Muscle of leg (tissue), 3 donors: ENCODE measurements at regions not wholly inside any gene's neighbourhood (a gene's known extent, or its start where the extent isn't known, plus 50 kb on each side); places are given as distances from the start of the nearest gene placed in this dataset.
"Not testable (repeated sequence)": the region's sequence is repeated elsewhere in the genome, so short reads cannot be mapped to it uniquely, and the experiment has no call there.

Experiments
- DNase-seq: peaks from one replicate; pipeline ENCODE4 v3.0.0; 2013
- H3K27ac ChIP-seq: one replicate; pipeline ENCODE4 v1.5.1; 2013; ENCODE audit warnings: mild to moderate bottlenecking, low read length, control low read depth
- H3K27me3 ChIP-seq: one replicate; pipeline ENCODE4 v1.6.1; 2013; ENCODE audit warnings: low read length; ENCODE audit not compliant: control insufficient read depth, insufficient read depth
- H3K36me3 ChIP-seq: one replicate; pipeline ENCODE4 v1.6.1; 2013; ENCODE audit warnings: low read length; ENCODE audit not compliant: control insufficient read depth, insufficient read depth
- H3K4me1 ChIP-seq: one replicate; pipeline ENCODE4 v1.6.1; 2013; ENCODE audit warnings: low read length; ENCODE audit not compliant: control insufficient read depth, insufficient read depth
- H3K4me3 ChIP-seq: one replicate; pipeline ENCODE4 v1.5.1; 2013; ENCODE audit warnings: low read length, control low read depth
- H3K9me3 ChIP-seq: replicated peaks from 2 replicates; pipeline ENCODE4 v1.6.1; 2013; ENCODE audit warnings: low read depth, low read length; ENCODE audit not compliant: control insufficient read depth
- WGBS: methylation state at CpG from one replicate; pipeline ENCODE4 v1.1.5; 2013; ENCODE audit warnings: missing lambda C conversion rate; ENCODE audit not compliant: insufficient coverage; 5-methylcytosine and 5-hydroxymethylcytosine counted together

- WGBS, result 64% methylated on average over 4 of the region's 5 CpGs
- Histone ChIP-seq H3K27ac (no peak overlapping the region), H3K27me3 (no peaks in the 10 kb centered on the region), H3K9me3 (no peaks in the 10 kb centered on the region), H3K36me3 (no peaks in the 10 kb centered on the region), H3K4me3 (no peak overlapping the region), H3K4me1 (no peaks in the 10 kb centered on the region)
- DNase-seq, result no peak
These were observed 810.7 kb upstream of the AUTS2 start for GRCh38 chr7:68787566-68787965.

- not testable (repeated sequence) for H3K4me3 ChIP-seq, H3K27me3 ChIP-seq, DNase-seq, H3K36me3 ChIP-seq, H3K4me1 ChIP-seq, H3K9me3 ChIP-seq, H3K27ac ChIP-seq
- WGBS, result no CpG with 5 or more reads among the region's 2 CpGs
These were observed 809.7 kb upstream of the AUTS2 start for GRCh38 chr7:68788529-68788928.

GRCh38 chr7:68789597-68789996, 808.7 kb upstream of the AUTS2 start:
- no peak overlapping the region for H3K4me3 ChIP-seq
- H3K36me3 ChIP-seq, result no peaks in the 10 kb centered on the region
- 24% methylated on average over 3 of the region's 4 CpGs for WGBS
- no peak for DNase-seq
- no peaks in the 10 kb centered on the region for H3K4me1 ChIP-seq
- no peak overlapping the region for H3K27ac ChIP-seq
- no peaks in the 10 kb centered on the region for H3K9me3 ChIP-seq
- no peaks in the 10 kb centered on the region for H3K27me3 ChIP-seq

GRCh38 chr7:68792351-68792750, 805.9 kb upstream of the AUTS2 start:
- WGBS, result 75% methylated on average over 2 of the region's 3 CpGs
- Histone ChIP-seq H3K27ac (no peak overlapping the region), H3K9me3 (no peaks in the 10 kb centered on the region), H3K4me3 (no peak overlapping the region), H3K4me1 (no peaks in the 10 kb centered on the region), H3K36me3 (no peaks in the 10 kb centered on the region), H3K27me3 (no peaks in the 10 kb centered on the region)
- DNase-seq, result no peak

GRCh38 chr7:68793513-68793912, 804.8 kb upstream of the AUTS2 start:
- Histone ChIP-seq H3K27ac (no peak overlapping the region), H3K9me3 (no peaks in the 10 kb centered on the region), H3K4me3 (no peak overlapping the region), H3K4me1 (no peaks in the 10 kb centered on the region), H3K36me3 (no peaks in the 10 kb centered on the region), H3K27me3 (no peaks in the 10 kb centered on the region)
- WGBS, result no CpG with 5 or more reads among the region's 1 CpG
- DNase-seq, result no peak

GRCh38 chr7:68800316-68800715, 798.0 kb upstream of the AUTS2 start:
- DNase-seq, result no peak
- peaks cover 5% of the 10 kb centered on the region for H3K4me1 ChIP-seq
- H3K4me3 ChIP-seq, result no peak overlapping the region
- no peaks in the 10 kb centered on the region for H3K27me3 ChIP-seq
- 47% methylated on average over 3 of the region's 4 CpGs for WGBS
- H3K36me3 ChIP-seq, result no peaks in the 10 kb centered on the region
- H3K27ac ChIP-seq, result no peak overlapping the region
- H3K9me3 ChIP-seq, result no peaks in the 10 kb centered on the region

GRCh38 chr7:68805159-68805558, 793.1 kb upstream of the AUTS2 start:
- DNase-seq, result no peak
- no peak overlapping the region for H3K4me3 ChIP-seq

GRCh38 chr7:68807666-68808065, 790.6 kb upstream of the AUTS2 start:
- Histone ChIP-seq H3K36me3 (no peaks in the 10 kb centered on the region), H3K9me3 (no peaks in the 10 kb centered on the region), H3K27ac (no peak overlapping the region), H3K4me1 (no peaks in the 10 kb centered on the region), H3K4me3 (no peak overlapping the region), H3K27me3 (no peaks in the 10 kb centered on the region)
- WGBS, result 33% methylated on average over 1 of the region's 2 CpGs
- peak; percentile 80 for DNase-seq

More at GRCh38 chr7:68805159-68805558, 793.1 kb upstream of the AUTS2 start:
- H3K4me1 ChIP-seq, result no peaks in the 10 kb centered on the region
- H3K9me3 ChIP-seq, result no peaks in the 10 kb centered on the region
- no peaks in the 10 kb centered on the region for H3K36me3 ChIP-seq
- H3K27ac ChIP-seq, result no peak overlapping the region
- 100% methylated on average over 2 of the region's 5 CpGs for WGBS
- no peaks in the 10 kb centered on the region for H3K27me3 ChIP-seq

GRCh38 chr7:68813551-68814080, 784.7 kb upstream of the AUTS2 start:
- DNase-seq, result no peak
- no peak overlapping the region for H3K4me3 ChIP-seq
- no peaks in the 10 kb centered on the region for H3K9me3 ChIP-seq
- 88% methylated on average over 4 of the region's 12 CpGs for WGBS
- no peaks in the 10 kb centered on the region for H3K36me3 ChIP-seq
- H3K27ac ChIP-seq, result no peak overlapping the region
- H3K4me1 ChIP-seq, result no peaks in the 10 kb centered on the region
- no peaks in the 10 kb centered on the region for H3K27me3 ChIP-seq

- Histone ChIP-seq H3K4me3 (no peak overlapping the region), H3K9me3 (no peaks in the 10 kb centered on the region), H3K36me3 (no peaks in the 10 kb centered on the region), H3K4me1 (no peaks in the 10 kb centered on the region), H3K27ac (no peak overlapping the region), H3K27me3 (no peaks in the 10 kb centered on the region)
- no peak for DNase-seq
- 88% methylated on average over 1 of the region's 2 CpGs for WGBS
These were observed 781.8 kb upstream of the AUTS2 start for GRCh38 chr7:68816491-68816890.

GRCh38 chr7:68820321-68820720, 778.0 kb upstream of the AUTS2 start:
- H3K27me3 ChIP-seq, result no peaks in the 10 kb centered on the region
- peaks cover 9% of the 10 kb centered on the region for H3K9me3 ChIP-seq
- no peak overlapping the region for H3K4me3 ChIP-seq
- no peaks in the 10 kb centered on the region for H3K36me3 ChIP-seq
- no peaks in the 10 kb centered on the region for H3K4me1 ChIP-seq
- no peak for DNase-seq
- WGBS, result no CpG with 5 or more reads among the region's 6 CpGs
- no peak overlapping the region for H3K27ac ChIP-seq
